Prostate gland (tissue), 2 donors: ENCODE measurements at regions not wholly inside any gene's neighbourhood (a gene's known extent, or its start where the extent isn't known, plus 50 kb on each side); places are given as distances from the start of the nearest gene placed in this dataset.

ENCODE experiments used
- CTCF ChIP-seq, 4 experiments: fragments of 200-600 bp in 2 of 4; fragments of 450-650 bp in 2 of 4; sonication (generic) in 2 of 4; IDR thresholded peaks; 1 replicate in 3 of 4; 2 replicates in 1 of 4; pipeline ENCODE4 v1.5.1; 2016 to 2019; ENCODE audit warnings: antibody characterized with exemption in 4 of 4, mild to moderate bottlenecking in 2 of 4, moderate library complexity in 2 of 4
- POLR2A ChIP-seq: fragments of 450-650 bp; IDR thresholded peaks from one replicate; pipeline ENCODE4 v1.6.1; 2016; ENCODE audit warnings: antibody characterized with exemption, mild to moderate bottlenecking
- POLR2AphosphoS5 ChIP-seq: sonication (generic); formaldehyde crosslinking; IDR thresholded peaks from one replicate; pipeline ENCODE4 v1.6.1; 2017; ENCODE audit warnings: antibody characterized with exemption

DNA sequence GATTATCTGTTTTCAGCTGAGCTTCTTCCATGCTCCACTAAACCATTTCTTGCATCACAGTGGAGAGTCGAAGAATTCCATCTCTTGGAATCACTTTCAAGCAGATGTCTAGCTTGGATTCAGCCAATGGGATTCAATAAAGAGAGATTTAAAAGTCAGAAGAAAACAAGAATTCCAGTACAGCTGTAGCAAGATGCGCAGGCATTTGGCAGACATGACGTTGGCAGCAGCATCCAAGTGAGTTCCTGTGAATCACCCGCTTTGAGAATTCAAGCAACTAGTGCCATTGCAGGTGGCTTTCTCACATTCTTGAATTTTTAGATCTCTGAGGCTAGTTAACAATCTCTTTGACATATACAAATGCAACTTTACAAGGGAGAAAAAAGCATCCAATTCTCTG is 467.0 kb downstream of the CDH10 start:
- no peak for TF ChIP-seq POLR2A
- no peak for TF ChIP-seq POLR2AphosphoS5
- no peak for TF ChIP-seq CTCF (IDR thresholded peaks at IDR 0.05)
